Suprapubic skin (tissue), 4 donors: ENCODE measurements at regions not wholly inside any gene's neighbourhood (a gene's known extent, or its start where the extent isn't known, plus 50 kb on each side); places are given as distances from the start of the nearest gene placed in this dataset.
A peak's percentile ranks its signal among the peaks of the same experiment; 100 is the strongest.

Experiments used
- DNase-seq, 2 donors: peaks; one replicate each; pipeline ENCODE4 v3.0.0-alpha.2; 2019; ENCODE audit warnings: low spot score in 2 of 2
- H3K27ac ChIP-seq: fragments of 200-600 bp; sonication (generic); one replicate; pipeline ENCODE4 v1.5.1; 2019
- H3K27me3 ChIP-seq: fragments of 200-600 bp; sonication (generic); one replicate; pipeline ENCODE4 v1.5.1; 2019
- H3K36me3 ChIP-seq: fragments of 200-600 bp; sonication (generic); one replicate; pipeline ENCODE4 v1.5.1; 2019
- H3K4me1 ChIP-seq: fragments of 200-600 bp; sonication (generic); one replicate; pipeline ENCODE4 v1.5.1; 2019
- H3K4me3 ChIP-seq: fragments of 200-600 bp; sonication (generic); one replicate; pipeline ENCODE4 v1.5.1; 2019; ENCODE audit warnings: mild to moderate bottlenecking
- H3K9me3 ChIP-seq: fragments of 200-600 bp; sonication (generic); one replicate; pipeline ENCODE4 v1.5.1; 2019
- EP300 ChIP-seq: sonication (generic); formaldehyde crosslinking; IDR thresholded peaks from one replicate; pipeline ENCODE4 v1.6.1; 2017; ENCODE audit warnings: antibody characterized with exemption
- POLR2A ChIP-seq, 2 donors: fragments of 450-650 bp; IDR thresholded peaks; one replicate each; pipeline ENCODE4 v1.6.1; 2017; ENCODE audit warnings: antibody characterized with exemption in 2 of 2, mild to moderate bottlenecking in 2 of 2, moderate library complexity in 2 of 2
- POLR2AphosphoS5 ChIP-seq, 3 donors: sonication (generic); formaldehyde crosslinking; IDR thresholded peaks; one replicate each; pipeline ENCODE4 v1.6.1; 2017; ENCODE audit warnings: antibody characterized with exemption in 3 of 3
- WGBS: methylation state at CpG from one replicate; pipeline ENCODE4 v1.1.5; 2018; 5-methylcytosine and 5-hydroxymethylcytosine counted together
- TF ChIP-seq, protein P1 (sequence below), 2 donors: fragments of 200-600 bp in 1 of 2; fragments of 450-650 bp in 1 of 2; sonication (generic) in 1 of 2; IDR thresholded peaks; one replicate each; pipeline ENCODE4 v1.5.1; 2016 to 2019; ENCODE audit warnings: antibody characterized with exemption in 2 of 2, mild to moderate bottlenecking in 1 of 2, moderate library complexity in 1 of 2

DNA sequence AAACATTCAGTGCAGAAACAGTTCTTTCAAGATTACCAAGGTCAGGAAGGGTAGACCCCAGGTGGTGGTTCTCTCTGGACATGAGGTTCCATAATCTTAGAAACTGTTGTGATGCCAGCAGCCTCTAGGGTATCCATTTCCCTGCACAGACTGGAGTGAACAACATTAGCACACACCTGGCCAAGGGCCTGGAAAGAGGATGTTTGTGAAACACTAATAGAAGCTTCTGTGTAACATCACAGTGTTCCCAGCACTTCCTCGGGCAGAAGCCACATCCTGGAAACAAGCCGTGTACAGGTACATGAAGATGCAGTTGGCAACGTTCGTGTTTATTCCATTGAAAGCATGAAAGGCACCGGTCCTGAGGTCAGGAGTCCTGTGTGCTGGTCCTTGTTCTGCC, 598.2 kb upstream of the KLF4 start:
- TF ChIP-seq EP300: no peak
- TF ChIP-seq, protein P1, sequence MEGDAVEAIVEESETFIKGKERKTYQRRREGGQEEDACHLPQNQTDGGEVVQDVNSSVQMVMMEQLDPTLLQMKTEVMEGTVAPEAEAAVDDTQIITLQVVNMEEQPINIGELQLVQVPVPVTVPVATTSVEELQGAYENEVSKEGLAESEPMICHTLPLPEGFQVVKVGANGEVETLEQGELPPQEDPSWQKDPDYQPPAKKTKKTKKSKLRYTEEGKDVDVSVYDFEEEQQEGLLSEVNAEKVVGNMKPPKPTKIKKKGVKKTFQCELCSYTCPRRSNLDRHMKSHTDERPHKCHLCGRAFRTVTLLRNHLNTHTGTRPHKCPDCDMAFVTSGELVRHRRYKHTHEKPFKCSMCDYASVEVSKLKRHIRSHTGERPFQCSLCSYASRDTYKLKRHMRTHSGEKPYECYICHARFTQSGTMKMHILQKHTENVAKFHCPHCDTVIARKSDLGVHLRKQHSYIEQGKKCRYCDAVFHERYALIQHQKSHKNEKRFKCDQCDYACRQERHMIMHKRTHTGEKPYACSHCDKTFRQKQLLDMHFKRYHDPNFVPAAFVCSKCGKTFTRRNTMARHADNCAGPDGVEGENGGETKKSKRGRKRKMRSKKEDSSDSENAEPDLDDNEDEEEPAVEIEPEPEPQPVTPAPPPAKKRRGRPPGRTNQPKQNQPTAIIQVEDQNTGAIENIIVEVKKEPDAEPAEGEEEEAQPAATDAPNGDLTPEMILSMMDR (IDR thresholded peaks at IDR 0.05): no peak
- TF ChIP-seq POLR2AphosphoS5 (IDR thresholded peaks at IDR 0.05): peak in 1 of 3 donors; percentile 38
- no peak for TF ChIP-seq POLR2A (IDR thresholded peaks at IDR 0.05)
- peak in 1 of 2 donors; percentile 76 for DNase-seq
- no peaks in the 10 kb centered on the region for H3K9me3 ChIP-seq
- no peak overlapping the region for H3K4me3 ChIP-seq
- no peaks in the 10 kb centered on the region for H3K27me3 ChIP-seq
- peak overlapping the region; percentile 24 for H3K27ac ChIP-seq
- no peaks in the 10 kb centered on the region for H3K36me3 ChIP-seq
- peaks cover 5% of the 10 kb centered on the region for H3K4me1 ChIP-seq
- 70% methylated on average over 5 of the region's 5 CpGs for WGBS

DNA sequence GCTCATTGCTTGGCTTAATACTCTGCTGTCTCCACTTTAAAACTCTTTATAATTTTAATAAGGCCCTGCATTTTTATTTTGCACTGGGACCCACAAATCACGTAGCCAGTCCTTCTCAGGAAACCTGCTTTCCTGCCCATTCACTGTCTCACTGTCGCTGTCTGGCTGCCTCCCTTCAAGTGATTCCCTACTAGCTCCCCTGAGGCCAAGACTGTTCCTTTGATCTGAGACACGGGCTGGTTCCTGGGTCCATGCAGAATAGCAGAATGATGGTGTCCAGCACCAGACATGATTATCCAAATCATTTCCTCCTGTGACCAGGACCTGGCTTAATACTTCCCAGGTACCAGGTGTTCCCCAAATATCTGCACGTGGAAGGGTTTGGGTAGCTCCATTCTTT, 597.1 kb upstream of the KLF4 start:
- Histone ChIP-seq H3K36me3 (no peaks in the 10 kb centered on the region), H3K9me3 (no peaks in the 10 kb centered on the region), H3K4me1 (peaks cover 5% of the 10 kb centered on the region), H3K27me3 (no peaks in the 10 kb centered on the region), H3K4me3 (no peak overlapping the region), H3K27ac (no peak overlapping the region)
- 76% methylated on average over 4 of the region's 4 CpGs for WGBS
- DNase-seq: no peak
- TF ChIP-seq POLR2A (IDR thresholded peaks at IDR 0.05) (no peak), POLR2AphosphoS5 (IDR thresholded peaks at IDR 0.05) (no peak), EP300 (no peak)
- TF ChIP-seq, protein P1 (IDR thresholded peaks at IDR 0.05): no peak

DNA sequence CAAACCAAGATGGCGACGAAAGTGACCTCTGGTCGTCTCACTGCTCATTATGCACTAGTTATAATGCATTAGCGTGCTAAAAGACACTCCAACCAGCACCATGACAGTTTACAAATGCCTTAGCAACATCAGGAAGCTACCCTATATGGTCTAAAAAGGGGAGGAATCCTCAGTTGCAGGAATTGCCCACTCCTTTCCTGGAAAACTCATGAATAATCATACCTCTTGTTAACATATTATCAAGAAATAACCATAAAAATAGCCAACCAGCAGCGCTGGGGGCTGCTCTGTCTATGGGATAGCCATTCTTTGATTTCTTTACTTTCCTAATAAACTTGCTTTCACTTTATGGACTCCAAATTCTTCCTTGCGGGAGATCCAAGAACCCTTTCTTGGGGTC, 595.7 kb upstream of the KLF4 start:
- Histone ChIP-seq H3K4me3 (no peak overlapping the region), H3K27me3 (no peaks in the 10 kb centered on the region), H3K4me1 (peaks cover 5% of the 10 kb centered on the region), H3K27ac (no peak overlapping the region), H3K9me3 (no peaks in the 10 kb centered on the region), H3K36me3 (no peaks in the 10 kb centered on the region)
- 91% methylated on average over 6 of the region's 6 CpGs for WGBS
- no peak for DNase-seq
- no peak for TF ChIP-seq POLR2AphosphoS5 (IDR thresholded peaks at IDR 0.05)
- TF ChIP-seq, protein P1 (IDR thresholded peaks at IDR 0.05): no peak
- no peak for TF ChIP-seq EP300
- TF ChIP-seq POLR2A (IDR thresholded peaks at IDR 0.05): no peak

DNA sequence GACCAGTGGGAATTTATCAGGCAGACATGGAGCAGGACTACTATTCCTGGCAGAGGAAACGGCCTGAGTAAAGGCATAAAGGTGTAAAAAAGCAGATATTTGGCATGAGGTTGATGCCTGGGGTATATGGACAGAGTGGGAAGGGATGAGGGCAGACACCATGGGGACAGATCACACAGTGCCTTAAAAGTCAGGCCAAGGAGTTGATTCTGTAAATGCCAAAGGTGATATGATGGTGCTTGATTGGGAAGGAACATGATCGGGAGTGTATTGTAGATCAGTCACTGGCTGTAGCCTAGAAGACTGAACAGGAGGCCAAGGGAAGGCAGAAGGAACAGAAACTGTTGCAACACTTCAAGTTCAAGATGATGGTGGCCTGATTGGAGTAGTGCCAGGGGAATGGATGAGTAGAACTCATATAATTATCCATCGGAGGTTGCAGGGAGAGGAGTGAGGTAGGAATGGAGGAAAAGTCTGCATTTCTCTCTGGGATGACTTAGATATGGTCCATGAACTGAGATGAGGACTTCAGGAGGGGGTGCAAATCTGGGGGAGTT, 594.3 kb upstream of the KLF4 start:
- Histone ChIP-seq H3K4me1 (peaks cover 5% of the 10 kb centered on the region), H3K27me3 (no peaks in the 10 kb centered on the region), H3K36me3 (no peaks in the 10 kb centered on the region), H3K27ac (no peak overlapping the region), H3K4me3 (no peak overlapping the region), H3K9me3 (no peaks in the 10 kb centered on the region)
- TF ChIP-seq, protein P1 (IDR thresholded peaks at IDR 0.05): no peak
- TF ChIP-seq EP300 (no peak), POLR2A (IDR thresholded peaks at IDR 0.05) (no peak), POLR2AphosphoS5 (IDR thresholded peaks at IDR 0.05) (no peak)
- DNase-seq: no peak
- 79% methylated on average over 3 of the region's 3 CpGs for WGBS

DNA sequence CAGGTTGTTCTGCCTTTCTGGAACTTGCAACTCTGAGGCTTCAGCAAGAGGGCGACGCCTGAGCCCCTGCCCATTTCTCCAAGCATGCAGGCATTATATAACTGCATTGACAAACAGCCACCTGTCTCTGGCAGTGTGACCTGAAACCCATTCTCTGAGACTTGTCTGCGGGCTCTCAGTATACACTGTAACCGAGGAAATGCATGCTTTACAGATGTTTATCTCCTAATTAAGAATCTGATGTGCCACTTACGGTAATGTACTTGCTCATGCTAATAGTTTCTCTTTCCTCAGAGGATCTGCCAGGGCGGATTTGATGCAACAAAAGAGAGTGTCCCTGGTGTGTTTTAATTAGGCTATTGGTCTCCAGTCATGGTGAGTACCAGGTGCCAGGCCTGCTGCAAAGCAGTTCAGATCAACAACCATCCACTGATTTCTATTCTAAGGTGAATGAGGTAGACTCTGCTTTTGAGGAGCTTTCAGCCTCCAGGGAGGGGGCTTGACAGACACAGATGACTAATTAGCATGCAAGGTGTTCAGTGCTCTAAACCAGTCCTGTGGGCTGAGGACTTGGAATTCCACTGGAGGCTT, 593.7 kb upstream of the KLF4 start:
- DNase-seq: no peak
- 60% methylated on average over 6 of the region's 6 CpGs for WGBS
- TF ChIP-seq POLR2AphosphoS5 (IDR thresholded peaks at IDR 0.05) (no peak), POLR2A (IDR thresholded peaks at IDR 0.05) (no peak), EP300 (no peak)
- TF ChIP-seq, protein P1 (IDR thresholded peaks at IDR 0.05): no peak

More for the DNA sequence above, 593.7 kb upstream of the KLF4 start:
- Histone ChIP-seq H3K4me3 (no peak overlapping the region), H3K36me3 (no peaks in the 10 kb centered on the region), H3K9me3 (no peaks in the 10 kb centered on the region), H3K27ac (no peak overlapping the region), H3K27me3 (no peaks in the 10 kb centered on the region), H3K4me1 (peaks cover 5% of the 10 kb centered on the region)
